OCI-LY1 (cell line): ENCODE measurements at regions not wholly inside any gene's neighbourhood (a gene's known extent, or its start where the extent isn't known, plus 50 kb on each side); places are given as distances from the start of the nearest gene placed in this dataset.

ENCODE experiments used
- CTCF ChIP-seq: fragments of 200-600 bp; sonication (generic), shearing (Covaris generic); IDR thresholded peaks from 2 replicates; pipeline ENCODE4 v1.5.1; 2017; ENCODE audit warnings: mild to moderate bottlenecking, antibody characterized with exemption, low read length, moderate library complexity, mixed read lengths
- EZH2 ChIP-seq: fragments of 200-600 bp; sonication (generic), shearing (Covaris generic); IDR thresholded peaks from 2 replicates; pipeline ENCODE4 v1.8.0; 2017; ENCODE audit warnings: borderline replicate concordance, mixed run types, mild to moderate bottlenecking, antibody characterized with exemption, low read length, moderate library complexity, mixed read lengths

GRCh38 chr15:92273723-92274122 lies 120.0 kb upstream of the ST8SIA2 start:
- TF ChIP-seq CTCF (no peak), EZH2 (no peak)
